ENCODE measurements at regions not wholly inside any gene's neighbourhood (a gene's known extent, or its start where the extent isn't known, plus 50 kb on each side); places are given as distances from the start of the nearest gene placed in this dataset.

- ChIA-PET CTCF (interaction anchor here (0.6 kb wide), 1 partner anchor 43 kb away, joined by 3 read pairs; no protein-coding TSS in a partner anchor), POLR2A (ENCODE audit: low non-redundant PET) (no interaction called here)
- no peak for DNase-seq (ENCODE audit: low spot score)
- H3K27ac ChIP-seq: no peak overlapping the region
- TF ChIP-seq, protein P1, sequence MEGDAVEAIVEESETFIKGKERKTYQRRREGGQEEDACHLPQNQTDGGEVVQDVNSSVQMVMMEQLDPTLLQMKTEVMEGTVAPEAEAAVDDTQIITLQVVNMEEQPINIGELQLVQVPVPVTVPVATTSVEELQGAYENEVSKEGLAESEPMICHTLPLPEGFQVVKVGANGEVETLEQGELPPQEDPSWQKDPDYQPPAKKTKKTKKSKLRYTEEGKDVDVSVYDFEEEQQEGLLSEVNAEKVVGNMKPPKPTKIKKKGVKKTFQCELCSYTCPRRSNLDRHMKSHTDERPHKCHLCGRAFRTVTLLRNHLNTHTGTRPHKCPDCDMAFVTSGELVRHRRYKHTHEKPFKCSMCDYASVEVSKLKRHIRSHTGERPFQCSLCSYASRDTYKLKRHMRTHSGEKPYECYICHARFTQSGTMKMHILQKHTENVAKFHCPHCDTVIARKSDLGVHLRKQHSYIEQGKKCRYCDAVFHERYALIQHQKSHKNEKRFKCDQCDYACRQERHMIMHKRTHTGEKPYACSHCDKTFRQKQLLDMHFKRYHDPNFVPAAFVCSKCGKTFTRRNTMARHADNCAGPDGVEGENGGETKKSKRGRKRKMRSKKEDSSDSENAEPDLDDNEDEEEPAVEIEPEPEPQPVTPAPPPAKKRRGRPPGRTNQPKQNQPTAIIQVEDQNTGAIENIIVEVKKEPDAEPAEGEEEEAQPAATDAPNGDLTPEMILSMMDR (conservative IDR thresholded peaks at IDR 0.05; ENCODE audit: low read depth): no peak
These were observed 94.1 kb upstream of the SLC7A1 start for GRCh38 chr13:29689548-29689947.

- H3K27ac ChIP-seq: no peak overlapping the region
- ChIA-PET CTCF (no interaction called here), POLR2A (ENCODE audit: low non-redundant PET) (no interaction called here)
- TF ChIP-seq, protein P1 (conservative IDR thresholded peaks at IDR 0.05; ENCODE audit: low read depth): no peak
- DNase-seq (ENCODE audit: low spot score): no peak
These were observed 92.7 kb upstream of the SLC7A1 start for GRCh38 chr13:29688193-29688592.

GRCh38 chr13:29684441-29684840 is 89.0 kb upstream of the SLC7A1 start:
- TF ChIP-seq, protein P1 (conservative IDR thresholded peaks at IDR 0.05; ENCODE audit: low read depth): no peak
- ChIA-PET CTCF (no interaction called here), POLR2A (ENCODE audit: low non-redundant PET) (no interaction called here)
- H3K27ac ChIP-seq: no peak overlapping the region
- DNase-seq (ENCODE audit: low spot score): peak; percentile 30

- CTCF ChIA-PET: no interaction called here
- H3K27ac ChIP-seq: no peak overlapping the region
- TF ChIP-seq, protein P1 (conservative IDR thresholded peaks at IDR 0.05; ENCODE audit: low read depth): no peak
- DNase-seq (ENCODE audit: low spot score): no peak
- POLR2A ChIA-PET (ENCODE audit: low non-redundant PET): no interaction called here
These were observed 87.6 kb upstream of the SLC7A1 start for GRCh38 chr13:29683041-29683440.

DNA sequence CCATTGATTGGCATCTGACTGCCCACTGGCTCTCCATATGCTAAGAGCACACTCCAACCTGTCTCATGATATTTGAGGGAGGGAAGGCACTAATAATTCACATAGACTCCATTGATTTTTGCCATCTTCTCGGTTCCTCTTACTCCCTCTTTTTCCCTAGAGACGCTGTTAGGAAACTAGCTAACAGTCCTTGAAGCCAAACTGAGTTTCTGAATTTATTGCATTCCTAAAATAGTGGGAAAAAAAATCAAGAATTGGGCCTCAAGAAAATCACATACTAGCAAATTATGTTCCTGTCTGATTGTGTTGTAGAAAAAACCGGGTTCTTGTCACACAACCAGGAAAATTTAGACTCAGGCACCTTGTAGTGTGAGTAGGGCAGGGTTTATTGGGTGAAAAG is 86.4 kb upstream of the SLC7A1 start:
- no peak for DNase-seq (ENCODE audit: low spot score)
- no peak overlapping the region for H3K27ac ChIP-seq
- CTCF ChIA-PET: interaction anchor here (0.7 kb wide), 1 partner anchor 51 kb away, joined by 3 read pairs; no protein-coding TSS in a partner anchor
- POLR2A ChIA-PET (ENCODE audit: low non-redundant PET): no interaction called here
- TF ChIP-seq, protein P1 (conservative IDR thresholded peaks at IDR 0.05; ENCODE audit: low read depth): no peak

DNA sequence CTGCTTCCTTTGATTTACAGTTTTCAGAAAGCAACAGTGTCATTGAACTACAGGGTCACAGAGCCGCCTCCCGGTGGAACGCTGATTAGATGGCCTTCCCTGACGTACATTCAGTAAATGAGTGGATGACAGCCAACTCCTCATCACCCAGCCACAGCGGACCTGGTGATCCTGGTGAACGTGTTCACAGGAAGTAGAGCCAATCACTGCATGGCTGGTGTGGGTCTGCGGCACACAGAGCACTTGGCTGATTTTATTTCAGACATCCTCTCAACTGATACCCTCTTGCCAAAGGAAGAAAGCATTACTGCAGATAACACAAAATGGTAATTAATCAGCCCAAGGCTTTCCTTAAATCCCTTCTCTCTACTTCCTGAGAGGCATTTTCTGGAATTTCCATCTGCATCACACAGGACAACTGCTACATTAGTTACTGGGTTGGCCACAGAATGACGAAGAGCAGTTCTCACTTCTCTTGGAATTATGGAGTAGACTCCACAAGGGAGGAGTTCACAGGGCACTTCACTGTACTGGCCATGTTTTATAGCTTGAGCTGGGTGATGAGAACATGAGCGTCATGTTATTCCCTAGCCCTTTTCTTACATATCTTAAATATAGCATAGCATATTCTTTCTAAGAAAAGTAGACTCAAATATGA is 84.0 kb upstream of the SLC7A1 start:
- TF ChIP-seq, protein P1 (conservative IDR thresholded peaks at IDR 0.05; ENCODE audit: low read depth): no peak
- no peak overlapping the region for H3K27ac ChIP-seq
- DNase-seq (ENCODE audit: low spot score): no peak
- ChIA-PET POLR2A (ENCODE audit: low non-redundant PET) (interaction anchor here (0.7 kb wide), 1 partner anchor 15 kb away, joined by 3 read pairs; no protein-coding TSS in a partner anchor), CTCF (no interaction called here)
